GM20000 (cell line): ENCODE measurements at regions not wholly inside any gene's neighbourhood (a gene's known extent, or its start where the extent isn't known, plus 50 kb on each side); places are given as distances from the start of the nearest gene placed in this dataset.

Experiments
- DNase-seq: peaks from one replicate; pipeline ENCODE4 v3.0.0; 2012; ENCODE audit warnings: low spot score
- TF ChIP-seq, protein P1 (sequence below): IDR thresholded peaks from 2 replicates; pipeline ENCODE4 v1.5.1; 2012; ENCODE audit warnings: mild to moderate bottlenecking, control low read depth; ENCODE audit errors: extremely low read depth, missing control alignments

DNA sequence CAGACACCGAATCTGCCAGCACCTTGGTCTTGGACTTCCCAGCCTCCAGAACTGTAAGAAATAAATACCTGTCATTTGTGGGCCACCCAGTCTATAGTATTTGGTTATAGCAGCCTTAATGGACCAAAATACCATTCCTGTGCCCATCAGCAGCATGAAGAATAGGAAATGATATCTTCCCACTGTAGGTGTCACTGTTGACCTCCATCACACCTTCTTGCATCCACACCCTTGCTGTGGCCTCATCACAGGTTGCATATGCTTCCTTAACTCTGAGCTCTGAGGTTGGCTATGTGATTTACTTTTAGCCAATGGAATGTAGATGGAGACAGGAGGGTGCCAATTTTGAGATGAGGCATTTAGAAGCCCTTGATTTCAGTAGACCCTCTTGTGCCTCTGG, 242.0 kb upstream of the TSHZ3 start:
- TF ChIP-seq, protein P1, sequence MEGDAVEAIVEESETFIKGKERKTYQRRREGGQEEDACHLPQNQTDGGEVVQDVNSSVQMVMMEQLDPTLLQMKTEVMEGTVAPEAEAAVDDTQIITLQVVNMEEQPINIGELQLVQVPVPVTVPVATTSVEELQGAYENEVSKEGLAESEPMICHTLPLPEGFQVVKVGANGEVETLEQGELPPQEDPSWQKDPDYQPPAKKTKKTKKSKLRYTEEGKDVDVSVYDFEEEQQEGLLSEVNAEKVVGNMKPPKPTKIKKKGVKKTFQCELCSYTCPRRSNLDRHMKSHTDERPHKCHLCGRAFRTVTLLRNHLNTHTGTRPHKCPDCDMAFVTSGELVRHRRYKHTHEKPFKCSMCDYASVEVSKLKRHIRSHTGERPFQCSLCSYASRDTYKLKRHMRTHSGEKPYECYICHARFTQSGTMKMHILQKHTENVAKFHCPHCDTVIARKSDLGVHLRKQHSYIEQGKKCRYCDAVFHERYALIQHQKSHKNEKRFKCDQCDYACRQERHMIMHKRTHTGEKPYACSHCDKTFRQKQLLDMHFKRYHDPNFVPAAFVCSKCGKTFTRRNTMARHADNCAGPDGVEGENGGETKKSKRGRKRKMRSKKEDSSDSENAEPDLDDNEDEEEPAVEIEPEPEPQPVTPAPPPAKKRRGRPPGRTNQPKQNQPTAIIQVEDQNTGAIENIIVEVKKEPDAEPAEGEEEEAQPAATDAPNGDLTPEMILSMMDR = no peak
- DNase-seq = no peak

DNA sequence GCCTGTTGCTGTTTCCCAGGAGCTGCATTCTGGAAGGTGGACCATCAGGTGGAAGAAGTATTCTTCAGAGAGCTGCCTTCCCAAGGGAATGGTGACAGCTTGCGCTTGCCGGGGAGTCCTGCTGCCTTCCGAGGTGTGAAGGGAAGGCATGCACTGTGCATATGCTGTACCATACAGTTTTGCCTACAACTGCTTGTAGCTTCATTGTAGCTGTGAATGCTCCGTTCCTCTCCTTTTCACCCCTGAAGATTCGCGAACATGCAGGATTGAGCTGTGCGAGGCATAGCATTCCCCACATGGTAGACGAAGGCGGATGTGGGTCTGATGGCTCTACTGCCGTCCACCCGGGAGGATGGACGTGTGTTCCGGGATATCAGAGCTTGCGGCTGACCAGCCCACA, 243.2 kb upstream of the TSHZ3 start:
- DNase-seq = no peak
- TF ChIP-seq, protein P1 = no peak

DNA sequence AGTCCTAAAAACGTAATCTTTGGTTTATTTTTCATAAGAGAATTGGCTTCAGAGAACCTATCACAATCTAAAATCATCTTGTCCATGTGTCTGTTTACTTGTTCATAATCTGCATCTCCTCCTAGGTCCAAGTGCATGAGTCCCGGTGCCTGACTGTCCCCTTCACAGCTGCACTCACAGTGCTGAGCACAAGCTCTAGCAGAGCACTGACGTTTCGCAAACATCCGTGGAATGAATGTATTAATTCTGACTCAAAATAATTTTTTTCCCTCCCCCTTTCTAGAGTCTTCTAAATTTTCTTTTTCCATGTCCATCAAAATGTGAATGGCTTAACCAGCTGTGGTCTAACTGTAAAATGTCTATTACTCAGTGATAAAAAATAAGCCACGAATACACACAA, 245.5 kb upstream of the TSHZ3 start:
- TF ChIP-seq, protein P1 = no peak
- DNase-seq = no peak

DNA sequence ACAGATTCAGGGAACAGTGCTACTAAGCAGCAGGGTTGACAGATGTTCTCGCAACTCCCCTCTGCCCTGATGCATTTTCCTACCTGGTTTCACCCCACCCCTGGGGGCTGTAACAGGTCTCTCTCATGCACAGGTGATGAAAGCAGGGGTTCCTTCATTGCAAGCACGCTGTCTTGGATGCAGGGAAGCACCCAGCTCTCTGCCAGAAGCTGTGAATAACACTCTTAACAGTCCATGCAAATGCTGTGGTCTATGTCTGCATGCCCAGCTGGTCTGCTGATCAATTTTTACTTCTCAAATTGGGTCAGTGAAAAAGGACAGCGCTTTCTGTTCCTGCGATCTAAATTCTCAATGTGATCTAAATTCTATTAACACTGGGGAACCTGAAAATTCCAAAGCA, 246.3 kb upstream of the TSHZ3 start:
- TF ChIP-seq, protein P1 = no peak
- no peak for DNase-seq

DNA sequence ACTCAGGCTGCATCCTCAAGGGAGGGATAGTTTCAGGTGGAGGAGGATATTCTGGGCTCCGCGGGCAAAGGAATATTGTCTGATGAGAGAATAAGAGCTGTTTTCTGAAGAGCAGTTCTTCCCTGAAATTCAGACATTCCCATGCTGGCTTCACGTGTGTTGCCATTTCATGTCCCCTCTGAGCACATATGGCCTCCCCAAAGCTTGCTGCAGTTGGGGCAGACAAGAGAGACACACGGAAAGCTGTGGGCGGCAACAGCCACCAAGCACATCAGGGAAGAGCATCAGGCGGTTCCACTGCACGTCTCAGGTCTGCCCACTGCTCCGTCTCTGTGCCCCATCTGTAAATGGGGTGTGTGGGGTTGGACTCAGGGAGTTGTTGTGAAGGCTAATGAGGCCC, 247.5 kb upstream of the TSHZ3 start:
- no peak for DNase-seq
- TF ChIP-seq, protein P1 = no peak

DNA sequence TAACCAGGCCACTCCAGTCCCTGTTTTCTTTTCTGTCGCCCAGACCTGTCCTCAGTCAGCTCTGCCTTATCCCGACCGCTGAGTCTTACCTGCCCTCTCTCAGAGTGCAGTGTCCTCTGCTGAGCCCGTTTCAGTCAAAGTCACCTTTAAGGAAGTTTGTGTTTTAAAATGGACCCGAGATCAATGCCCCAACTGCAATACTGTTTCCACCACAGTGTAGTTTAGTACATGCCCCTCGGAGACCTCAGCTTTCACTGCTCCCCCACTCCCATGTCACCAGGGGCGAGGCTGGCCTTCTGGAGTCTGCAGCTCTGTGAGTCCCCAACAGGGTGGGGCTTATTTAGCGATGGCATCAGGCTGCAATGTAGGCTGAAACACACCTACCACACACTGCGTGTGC, 248.4 kb upstream of the TSHZ3 start:
- TF ChIP-seq, protein P1 = no peak
- DNase-seq = no peak

DNA sequence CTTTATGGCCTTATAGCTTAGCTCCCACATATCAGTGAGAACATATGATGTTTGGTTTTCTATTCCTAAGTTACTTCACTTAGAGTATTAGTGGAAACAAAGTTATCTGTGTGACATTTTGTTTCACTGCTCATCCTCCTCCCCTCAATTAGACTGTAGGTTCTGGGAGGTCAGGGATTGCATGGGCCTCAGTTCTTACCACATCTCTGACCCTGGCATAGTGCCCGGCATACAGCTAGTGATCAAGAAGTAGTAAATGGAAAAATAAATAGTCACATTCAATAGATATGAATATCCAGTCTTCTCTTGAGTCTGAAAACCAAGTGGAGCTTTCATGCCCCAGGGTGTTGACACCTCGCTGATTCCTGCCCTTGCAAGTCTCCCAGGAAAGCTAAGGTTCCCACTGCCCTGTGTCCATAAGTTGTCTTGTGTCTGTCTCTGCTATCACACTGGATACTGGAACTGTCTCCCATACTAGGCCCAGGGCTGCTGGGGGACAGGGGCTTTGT, 249.5 kb upstream of the TSHZ3 start:
- no peak for DNase-seq
- TF ChIP-seq, protein P1 = no peak
